ENCODE measurements at regions not wholly inside any gene's neighbourhood (a gene's known extent, or its start where the extent isn't known, plus 50 kb on each side); places are given as distances from the start of the nearest gene placed in this dataset.

DNA sequence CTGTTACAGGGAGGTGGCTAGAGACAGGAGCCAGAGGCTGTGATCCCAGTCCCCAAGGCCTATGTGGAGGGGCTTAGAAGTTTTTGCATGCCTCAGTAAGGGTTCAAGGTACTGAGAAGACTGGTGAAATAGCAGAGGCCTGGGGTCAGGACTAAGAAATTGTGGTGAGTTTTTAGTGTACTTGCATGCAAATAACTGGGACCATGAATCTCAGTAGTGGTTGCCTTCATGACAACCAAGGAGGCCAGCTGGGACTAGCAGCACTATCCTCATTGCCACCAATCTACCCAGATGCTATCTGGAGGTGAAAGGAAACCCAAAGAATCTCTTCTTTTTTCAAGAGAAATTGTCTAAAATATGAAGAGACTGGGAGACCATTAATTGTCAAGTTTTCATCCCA is 395.1 kb downstream of the CETN3 start:
- no peak overlapping the region for H3K4me3 ChIP-seq (replicated peaks in 1 of 2; ENCODE audit: low read depth in 2 of 2, low read length in 2 of 2)
- TF ChIP-seq, protein P1, sequence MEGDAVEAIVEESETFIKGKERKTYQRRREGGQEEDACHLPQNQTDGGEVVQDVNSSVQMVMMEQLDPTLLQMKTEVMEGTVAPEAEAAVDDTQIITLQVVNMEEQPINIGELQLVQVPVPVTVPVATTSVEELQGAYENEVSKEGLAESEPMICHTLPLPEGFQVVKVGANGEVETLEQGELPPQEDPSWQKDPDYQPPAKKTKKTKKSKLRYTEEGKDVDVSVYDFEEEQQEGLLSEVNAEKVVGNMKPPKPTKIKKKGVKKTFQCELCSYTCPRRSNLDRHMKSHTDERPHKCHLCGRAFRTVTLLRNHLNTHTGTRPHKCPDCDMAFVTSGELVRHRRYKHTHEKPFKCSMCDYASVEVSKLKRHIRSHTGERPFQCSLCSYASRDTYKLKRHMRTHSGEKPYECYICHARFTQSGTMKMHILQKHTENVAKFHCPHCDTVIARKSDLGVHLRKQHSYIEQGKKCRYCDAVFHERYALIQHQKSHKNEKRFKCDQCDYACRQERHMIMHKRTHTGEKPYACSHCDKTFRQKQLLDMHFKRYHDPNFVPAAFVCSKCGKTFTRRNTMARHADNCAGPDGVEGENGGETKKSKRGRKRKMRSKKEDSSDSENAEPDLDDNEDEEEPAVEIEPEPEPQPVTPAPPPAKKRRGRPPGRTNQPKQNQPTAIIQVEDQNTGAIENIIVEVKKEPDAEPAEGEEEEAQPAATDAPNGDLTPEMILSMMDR (IDR thresholded peaks at IDR 0.05; ENCODE audit: low read depth, low read length) = no peak
- no peak for DNase-seq (ENCODE audit: low read depth in 2 of 2)

DNA sequence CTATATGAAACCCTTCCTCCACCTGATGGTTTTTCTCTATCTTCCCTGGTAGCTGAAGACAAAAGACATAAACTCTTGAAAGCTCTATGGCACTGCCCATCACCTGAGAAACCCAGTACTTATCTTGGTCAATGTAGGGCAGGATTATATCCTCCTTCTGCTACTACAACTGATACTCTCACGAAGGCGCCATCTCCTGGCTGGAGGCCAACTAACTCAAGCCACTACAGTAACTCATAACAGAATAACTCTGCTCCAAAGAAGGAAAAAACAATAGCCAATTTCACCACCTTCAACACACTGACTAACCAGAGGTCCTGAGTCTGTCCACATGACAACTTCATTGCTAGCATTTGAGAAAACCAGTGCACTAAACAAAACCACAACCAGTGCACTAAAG is 409.2 kb downstream of the CETN3 start:
- TF ChIP-seq, protein P1 (IDR thresholded peaks at IDR 0.05; ENCODE audit: low read depth, low read length) = no peak
- H3K4me3 ChIP-seq (replicated peaks in 1 of 2; ENCODE audit: low read depth in 2 of 2, low read length in 2 of 2) = no peak overlapping the region
- no peak for DNase-seq (ENCODE audit: low read depth in 2 of 2)

DNA sequence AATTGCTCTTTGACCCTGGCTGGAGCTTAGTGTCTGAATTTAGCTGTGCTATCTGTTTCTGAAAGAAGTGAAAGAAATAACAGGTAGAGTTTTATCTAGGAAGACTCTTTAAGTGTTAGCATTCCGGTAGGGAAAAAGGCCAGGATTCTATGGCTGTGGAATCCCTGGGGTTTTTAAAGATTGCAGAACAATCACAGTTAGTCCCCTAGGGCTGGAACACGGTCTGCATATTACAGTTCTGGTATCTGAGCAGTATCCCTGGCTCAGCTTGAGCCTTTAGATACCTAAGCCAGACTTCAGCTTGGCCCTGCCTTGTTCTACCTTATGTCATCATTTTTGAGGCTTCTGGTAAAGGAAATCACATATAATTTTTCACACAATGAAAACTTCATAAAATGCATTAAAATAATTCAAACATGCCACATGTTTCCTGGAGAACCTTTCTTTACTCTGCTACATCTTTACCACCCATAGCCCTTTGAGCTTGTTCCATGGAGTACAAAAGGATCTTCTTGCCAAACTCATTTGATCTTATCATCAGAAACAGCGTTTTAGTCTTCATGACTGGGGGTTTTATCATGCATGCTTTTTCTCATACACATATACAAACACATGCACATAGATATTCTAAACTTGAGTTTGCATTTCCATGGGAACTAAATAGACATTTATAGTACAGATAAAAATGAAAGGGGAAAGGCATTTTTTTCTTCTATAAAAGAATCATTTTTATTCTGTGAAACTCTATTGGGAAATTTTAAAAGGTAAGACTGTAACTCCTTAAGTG is 410.8 kb downstream of the CETN3 start:
- H3K4me3 ChIP-seq (replicated peaks in 1 of 2; ENCODE audit: low read depth in 2 of 2, low read length in 2 of 2) = no peak overlapping the region
- TF ChIP-seq, protein P1 (IDR thresholded peaks at IDR 0.05; ENCODE audit: low read depth, low read length) = no peak
- DNase-seq (ENCODE audit: low read depth in 2 of 2) = no peak

DNA sequence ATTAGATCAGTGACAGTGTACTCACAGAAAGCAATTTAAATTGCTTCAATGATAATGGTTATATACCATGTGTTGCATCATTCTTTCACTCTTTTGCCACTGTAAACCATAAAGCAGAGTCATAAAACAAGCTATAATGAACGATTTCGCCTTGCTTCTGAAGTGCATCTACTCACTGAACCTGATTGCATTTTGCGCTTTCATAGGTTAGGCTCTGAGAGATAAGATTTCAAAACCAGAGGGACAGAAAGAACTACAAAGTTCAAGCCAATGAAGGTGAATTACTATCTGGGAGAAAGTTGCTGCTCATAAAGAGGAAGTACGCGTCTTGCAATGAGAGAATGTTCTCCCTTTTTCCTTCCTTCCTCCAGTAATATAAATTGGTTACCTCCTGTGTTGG is 412.7 kb downstream of the CETN3 start:
- TF ChIP-seq, protein P1 (IDR thresholded peaks at IDR 0.05; ENCODE audit: low read depth, low read length) = no peak
- no peak for DNase-seq (ENCODE audit: low read depth in 2 of 2)
- H3K4me3 ChIP-seq (replicated peaks in 1 of 2; ENCODE audit: low read depth in 2 of 2, low read length in 2 of 2) = no peak overlapping the region

DNA sequence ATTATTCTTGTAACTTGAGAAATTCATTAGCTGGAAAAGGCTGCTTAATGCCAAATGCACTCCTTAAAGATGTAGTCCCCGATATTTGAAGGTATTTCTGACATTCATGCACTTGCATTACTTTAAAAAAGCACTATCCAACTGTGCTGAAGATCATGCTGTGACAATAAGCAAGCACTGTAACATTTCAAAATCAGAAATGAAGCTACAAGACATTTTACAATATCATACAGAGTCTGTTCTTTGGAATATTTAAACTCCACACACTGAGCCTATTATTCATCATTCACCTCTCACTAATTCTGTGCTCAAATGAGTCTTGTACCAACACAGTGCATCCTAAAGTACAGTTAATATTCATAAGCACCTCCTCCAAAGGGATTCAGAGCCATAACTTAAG is 413.2 kb downstream of the CETN3 start:
- TF ChIP-seq, protein P1 (IDR thresholded peaks at IDR 0.05; ENCODE audit: low read depth, low read length) = no peak
- no peak overlapping the region for H3K4me3 ChIP-seq (replicated peaks in 1 of 2; ENCODE audit: low read depth in 2 of 2, low read length in 2 of 2)
- DNase-seq (ENCODE audit: low read depth in 2 of 2) = no peak

DNA sequence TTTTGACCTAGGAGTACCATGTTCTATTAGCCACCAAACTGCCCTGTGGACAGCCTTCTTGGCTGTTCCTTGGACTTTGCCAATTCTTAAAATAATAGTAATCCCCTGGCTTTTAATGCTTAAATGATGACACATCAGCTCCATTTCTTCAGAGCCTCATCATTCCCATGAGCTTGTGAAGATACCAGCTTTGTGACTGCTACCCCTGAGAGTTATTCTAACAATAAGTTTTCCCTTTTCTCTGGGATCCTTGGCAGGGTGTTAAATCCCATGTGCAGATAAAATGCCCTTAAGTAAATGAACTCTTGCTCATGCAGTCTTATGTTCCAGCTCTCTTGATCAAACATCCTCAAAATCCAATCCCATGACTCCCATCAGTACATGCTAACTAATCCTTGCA is 415.3 kb downstream of the CETN3 start:
- TF ChIP-seq, protein P1 (IDR thresholded peaks at IDR 0.05; ENCODE audit: low read depth, low read length) = no peak
- DNase-seq (ENCODE audit: low read depth in 2 of 2) = peak in 1 of 2 donors; percentile 59
- H3K4me3 ChIP-seq (replicated peaks in 1 of 2; ENCODE audit: low read depth in 2 of 2, low read length in 2 of 2) = no peak overlapping the region

DNA sequence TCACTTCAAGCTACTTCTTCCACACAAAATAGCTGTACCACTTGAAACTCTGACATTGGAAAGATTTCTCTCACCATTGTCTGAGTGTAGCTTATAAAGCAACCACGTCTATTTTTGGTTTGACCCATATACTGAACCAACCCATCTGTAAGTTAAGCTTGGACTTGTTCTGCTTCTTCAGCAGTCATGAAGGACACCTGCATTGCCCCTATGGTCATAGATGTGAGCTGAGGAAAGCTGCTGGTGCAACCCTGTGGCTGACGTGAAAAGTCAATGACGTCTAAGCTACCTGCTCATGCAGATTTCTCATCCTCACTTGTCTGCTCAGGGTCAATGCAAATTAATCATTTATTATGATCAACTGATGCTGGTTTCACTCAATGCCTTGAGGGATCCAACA is 417.4 kb downstream of the CETN3 start:
- TF ChIP-seq, protein P1 (IDR thresholded peaks at IDR 0.05; ENCODE audit: low read depth, low read length) = no peak

More for the DNA sequence above, 417.4 kb downstream of the CETN3 start:
- H3K4me3 ChIP-seq (replicated peaks in 1 of 2; ENCODE audit: low read depth in 2 of 2, low read length in 2 of 2) = no peak overlapping the region
- DNase-seq (ENCODE audit: low read depth in 2 of 2) = no peak

Measured in cardiac fibroblast (primary cell).